ENCODE measurements at regions not wholly inside any gene's neighbourhood (a gene's known extent, or its start where the extent isn't known, plus 50 kb on each side); places are given as distances from the start of the nearest gene placed in this dataset.

DNA sequence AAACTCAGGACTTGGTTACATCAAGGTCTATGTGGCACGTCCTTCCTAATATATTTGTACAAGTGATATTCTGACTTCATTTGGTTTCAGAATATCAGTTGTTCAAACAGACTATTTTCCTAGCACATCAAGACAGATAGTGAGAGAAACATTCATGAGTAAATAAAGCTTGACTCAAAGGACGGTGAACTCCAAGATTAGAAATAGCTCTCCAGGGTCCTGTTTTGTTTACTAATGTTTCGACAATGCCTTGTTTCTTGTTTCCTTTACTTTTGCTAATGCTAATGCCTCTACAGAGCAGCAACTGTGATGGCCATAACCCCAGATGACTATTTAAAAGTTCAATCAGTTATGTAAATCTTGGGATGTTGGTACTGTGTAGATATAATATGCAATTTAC lies 313.9 kb downstream of the KLF12 start:
- no peak overlapping the region for H3K4me2 ChIP-seq
- no peaks in the 10 kb centered on the region for H3K79me2 ChIP-seq
- no peak overlapping the region for H3K27ac ChIP-seq
- H3K27me3 ChIP-seq, result no peaks in the 10 kb centered on the region
- H4K20me1 ChIP-seq (ENCODE audit: insufficient read depth, poor library complexity, severe bottlenecking), result no peaks in the 10 kb centered on the region
- no peaks in the 10 kb centered on the region for H3K9me2 ChIP-seq (replicated peaks; ENCODE audit: insufficient read depth)
- no peak overlapping the region for H3K4me3 ChIP-seq
- 74% methylated on average over 3 of the region's 3 CpGs for WGBS (ENCODE audit: low lambda C conversion rate, missing lambda C conversion rate)
- no peak overlapping the region for H2AFZ ChIP-seq
- no peak for DNase-seq (ENCODE audit: low spot score)
- H3K9me3 ChIP-seq (ENCODE audit: low read depth), result no peaks in the 10 kb centered on the region
- TF ChIP-seq EZH2phosphoT487 (IDR thresholded peaks at IDR 0.05; ENCODE audit: low read depth, severe bottlenecking, unreplicated experiment) (no peak), EZH2 (IDR thresholded peaks at IDR 0.05; ENCODE audit: borderline replicate concordance) (no peak)
- TF ChIP-seq, protein P1, sequence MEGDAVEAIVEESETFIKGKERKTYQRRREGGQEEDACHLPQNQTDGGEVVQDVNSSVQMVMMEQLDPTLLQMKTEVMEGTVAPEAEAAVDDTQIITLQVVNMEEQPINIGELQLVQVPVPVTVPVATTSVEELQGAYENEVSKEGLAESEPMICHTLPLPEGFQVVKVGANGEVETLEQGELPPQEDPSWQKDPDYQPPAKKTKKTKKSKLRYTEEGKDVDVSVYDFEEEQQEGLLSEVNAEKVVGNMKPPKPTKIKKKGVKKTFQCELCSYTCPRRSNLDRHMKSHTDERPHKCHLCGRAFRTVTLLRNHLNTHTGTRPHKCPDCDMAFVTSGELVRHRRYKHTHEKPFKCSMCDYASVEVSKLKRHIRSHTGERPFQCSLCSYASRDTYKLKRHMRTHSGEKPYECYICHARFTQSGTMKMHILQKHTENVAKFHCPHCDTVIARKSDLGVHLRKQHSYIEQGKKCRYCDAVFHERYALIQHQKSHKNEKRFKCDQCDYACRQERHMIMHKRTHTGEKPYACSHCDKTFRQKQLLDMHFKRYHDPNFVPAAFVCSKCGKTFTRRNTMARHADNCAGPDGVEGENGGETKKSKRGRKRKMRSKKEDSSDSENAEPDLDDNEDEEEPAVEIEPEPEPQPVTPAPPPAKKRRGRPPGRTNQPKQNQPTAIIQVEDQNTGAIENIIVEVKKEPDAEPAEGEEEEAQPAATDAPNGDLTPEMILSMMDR (IDR thresholded peaks at IDR 0.05; ENCODE audit: poor library complexity), result no peak
- no peaks in the 10 kb centered on the region for H3K36me3 ChIP-seq (replicated peaks; ENCODE audit: insufficient read depth, low read depth)
- no peaks in the 10 kb centered on the region for H3K4me1 ChIP-seq (ENCODE audit: insufficient read depth)

DNA sequence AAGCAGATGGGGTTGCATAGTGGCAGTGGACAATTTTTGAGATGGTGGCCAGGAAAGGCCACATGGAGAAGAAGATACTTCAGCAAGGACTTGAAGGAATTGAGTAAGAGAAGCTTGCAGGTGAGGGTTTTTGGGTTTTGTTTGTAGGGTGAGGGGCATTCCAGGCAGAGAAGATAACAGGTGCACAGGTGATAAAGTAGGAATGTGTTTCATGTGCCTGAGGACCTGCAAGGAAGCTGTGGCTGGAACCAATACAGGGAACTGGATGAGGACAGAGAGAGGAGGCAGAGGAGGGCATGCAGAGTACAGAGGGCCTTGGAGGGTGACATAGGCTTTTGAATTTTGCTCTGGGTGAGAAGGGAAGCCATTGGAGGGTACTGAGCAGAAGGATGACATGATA lies 314.5 kb downstream of the KLF12 start:
- no peaks in the 10 kb centered on the region for H3K36me3 ChIP-seq (replicated peaks; ENCODE audit: insufficient read depth, low read depth)
- no peak overlapping the region for H3K27ac ChIP-seq
- no peak overlapping the region for H3K4me3 ChIP-seq
- H3K4me1 ChIP-seq (ENCODE audit: insufficient read depth), result no peaks in the 10 kb centered on the region
- no peaks in the 10 kb centered on the region for H3K9me3 ChIP-seq (ENCODE audit: low read depth)
- TF ChIP-seq, protein P1 (IDR thresholded peaks at IDR 0.05; ENCODE audit: poor library complexity), result no peak
- no peak for TF ChIP-seq EZH2phosphoT487 (IDR thresholded peaks at IDR 0.05; ENCODE audit: low read depth, severe bottlenecking, unreplicated experiment)
- TF ChIP-seq EZH2 (IDR thresholded peaks at IDR 0.05; ENCODE audit: borderline replicate concordance), result no peak
- H3K79me2 ChIP-seq, result no peaks in the 10 kb centered on the region
- no peaks in the 10 kb centered on the region for H4K20me1 ChIP-seq (ENCODE audit: insufficient read depth, poor library complexity, severe bottlenecking)
- no peak overlapping the region for H3K4me2 ChIP-seq
- no peak overlapping the region for H2AFZ ChIP-seq
- DNase-seq (ENCODE audit: low spot score), result no peak
- no peaks in the 10 kb centered on the region for H3K27me3 ChIP-seq
- H3K9me2 ChIP-seq (replicated peaks; ENCODE audit: insufficient read depth), result no peaks in the 10 kb centered on the region

DNA sequence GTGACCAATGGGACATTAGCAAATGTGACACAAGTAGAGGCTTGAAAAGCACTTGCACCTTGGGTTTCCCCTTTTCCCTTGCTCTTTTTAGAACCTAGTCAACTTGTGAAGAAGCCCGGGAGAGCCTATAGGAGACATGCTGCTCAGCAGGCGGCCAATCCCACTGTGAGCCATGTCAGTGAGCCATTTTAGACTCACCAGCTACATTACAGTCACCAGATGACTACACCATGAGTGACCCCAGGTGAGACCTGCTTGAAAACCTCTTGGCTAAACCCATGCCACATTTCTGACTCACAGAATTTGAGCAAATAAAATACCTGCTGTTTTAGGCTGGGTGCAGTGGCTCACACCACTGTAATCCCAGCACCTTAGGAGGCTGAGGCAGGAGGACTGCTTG lies 317.5 kb downstream of the KLF12 start:
- Histone ChIP-seq H3K27me3 (no peaks in the 10 kb centered on the region), H3K79me2 (no peaks in the 10 kb centered on the region), H3K36me3 (replicated peaks; ENCODE audit: insufficient read depth, low read depth) (no peaks in the 10 kb centered on the region), H4K20me1 (ENCODE audit: insufficient read depth, poor library complexity, severe bottlenecking) (no peaks in the 10 kb centered on the region), H3K9me2 (replicated peaks; ENCODE audit: insufficient read depth) (no peaks in the 10 kb centered on the region), H2AFZ (no peak overlapping the region), H3K4me3 (no peak overlapping the region), H3K4me2 (no peak overlapping the region), H3K27ac (no peak overlapping the region), H3K4me1 (ENCODE audit: insufficient read depth) (no peaks in the 10 kb centered on the region), H3K9me3 (ENCODE audit: low read depth) (no peaks in the 10 kb centered on the region)
- TF ChIP-seq, protein P1 (IDR thresholded peaks at IDR 0.05; ENCODE audit: poor library complexity), result no peak
- TF ChIP-seq EZH2 (IDR thresholded peaks at IDR 0.05; ENCODE audit: borderline replicate concordance) (no peak), EZH2phosphoT487 (IDR thresholded peaks at IDR 0.05; ENCODE audit: low read depth, severe bottlenecking, unreplicated experiment) (no peak)
- no peak for DNase-seq (ENCODE audit: low spot score)
- WGBS (ENCODE audit: low lambda C conversion rate, missing lambda C conversion rate), result 96% methylated on average over 2 of the region's 2 CpGs

DNA sequence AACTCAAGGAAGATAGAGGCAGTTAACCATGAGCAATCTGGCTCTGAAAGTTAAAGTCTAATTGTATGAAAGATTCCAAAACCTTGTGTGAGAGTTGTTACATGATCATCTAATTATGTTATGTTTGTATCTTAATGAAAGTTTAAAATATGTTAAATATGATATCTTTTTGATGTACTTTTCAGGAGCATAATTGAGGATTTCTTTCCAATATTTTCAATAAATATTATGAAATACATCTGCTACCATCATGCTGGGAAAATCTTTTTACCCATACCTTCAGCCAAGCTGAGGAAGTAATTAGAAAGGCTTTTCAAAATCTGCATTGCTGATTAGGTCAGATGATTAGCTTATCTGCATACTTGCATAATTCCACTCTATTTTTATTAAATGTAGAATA lies 318.4 kb downstream of the KLF12 start:
- Histone ChIP-seq H3K4me2 (no peak overlapping the region), H3K27me3 (no peaks in the 10 kb centered on the region), H3K36me3 (replicated peaks; ENCODE audit: insufficient read depth, low read depth) (no peaks in the 10 kb centered on the region), H3K4me3 (no peak overlapping the region), H3K4me1 (ENCODE audit: insufficient read depth) (no peaks in the 10 kb centered on the region), H4K20me1 (ENCODE audit: insufficient read depth, poor library complexity, severe bottlenecking) (no peaks in the 10 kb centered on the region), H3K9me2 (replicated peaks; ENCODE audit: insufficient read depth) (no peaks in the 10 kb centered on the region), H3K9me3 (ENCODE audit: low read depth) (no peaks in the 10 kb centered on the region), H3K27ac (no peak overlapping the region), H2AFZ (no peak overlapping the region), H3K79me2 (no peaks in the 10 kb centered on the region)
- no peak for DNase-seq (ENCODE audit: low spot score)
- no peak for TF ChIP-seq EZH2 (IDR thresholded peaks at IDR 0.05; ENCODE audit: borderline replicate concordance)
- TF ChIP-seq, protein P1 (IDR thresholded peaks at IDR 0.05; ENCODE audit: poor library complexity), result no peak
- no peak for TF ChIP-seq EZH2phosphoT487 (IDR thresholded peaks at IDR 0.05; ENCODE audit: low read depth, severe bottlenecking, unreplicated experiment)

All from hepatocyte (in vitro differentiated cells).